Stimulated activated CD4-positive, alpha-beta T cell treated with anti-CD3 and anti-CD28 coated beads, Interleukin-4, amount 100 ng/mL, for 4 hours (primary cell): ENCODE measurements at regions not wholly inside any gene's neighbourhood (a gene's known extent, or its start where the extent isn't known, plus 50 kb on each side); places are given as distances from the start of the nearest gene placed in this dataset.
A peak's percentile ranks its signal among the peaks of the same experiment; 100 is the strongest.
"Not testable (repeated sequence)": the region's sequence is repeated elsewhere in the genome, so short reads cannot be mapped to it uniquely, and the experiment has no call there.

Experiments
- DNase-seq, 2 experiments: peaks; one replicate each; pipeline ENCODE4 v3.0.0-alpha.2; 2020

DNA sequence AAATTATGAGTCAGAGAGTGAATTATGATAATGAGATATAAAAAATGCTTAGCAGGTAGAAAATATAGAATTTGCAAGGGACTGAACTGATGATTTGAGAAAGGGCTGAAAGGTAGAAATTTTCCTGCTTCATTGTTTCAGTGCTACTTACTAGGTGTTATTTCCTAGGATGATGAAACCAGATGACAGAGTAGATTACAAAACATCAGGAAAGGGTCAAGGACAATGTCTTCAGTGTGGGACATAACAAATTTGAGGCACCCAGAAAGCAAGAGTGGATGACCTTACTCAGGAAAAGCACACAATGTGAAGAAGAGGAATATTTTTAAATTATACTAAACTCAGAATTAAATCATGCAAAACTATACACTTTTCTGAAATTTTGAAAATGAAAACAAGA is 102.1 kb downstream of the SHCBP1 start:
- DNase-seq = no peak

- DNase-seq = no peak
These were observed 124.5 kb downstream of the SHCBP1 start for GRCh38 chr16:46496701-46497100.

DNA sequence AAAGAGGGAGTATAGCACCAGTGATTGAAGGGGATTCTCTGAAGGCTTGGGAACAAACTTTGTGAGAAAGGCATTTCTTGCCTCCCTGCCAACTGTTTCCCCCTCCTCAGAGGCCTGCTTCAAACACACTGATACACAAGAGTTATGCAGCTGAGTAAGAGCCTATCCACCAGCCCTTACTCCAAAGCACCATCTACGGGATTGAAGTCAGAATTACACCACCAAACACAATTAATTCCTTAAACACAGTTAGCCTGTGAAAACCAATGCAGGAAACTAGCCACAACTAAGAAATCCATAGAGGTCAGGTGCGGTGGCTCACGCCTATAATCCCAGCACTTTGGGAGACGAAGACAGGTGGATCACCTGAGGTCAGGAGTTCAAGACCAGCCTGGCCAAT is 138.3 kb downstream of the SHCBP1 start:
- DNase-seq = no peak

- DNase-seq = no peak
These were observed 154.9 kb downstream of the SHCBP1 start for GRCh38 chr16:46466239-46466638.

GRCh38 chr16:46454801-46455200 is 166.4 kb downstream of the SHCBP1 start:
- DNase-seq = not testable (repeated sequence)

GRCh38 chr16:46428108-46429061 is 192.8 kb downstream of the SHCBP1 start:
- no peak for DNase-seq

GRCh38 chr16:46427340-46428107 is 193.7 kb downstream of the SHCBP1 start:
- DNase-seq = no peak

- no peak for DNase-seq
These were observed 194.8 kb downstream of the SHCBP1 start for GRCh38 chr16:46426336-46426735.

GRCh38 chr16:46404028-46404427 is 217.2 kb downstream of the SHCBP1 start:
- DNase-seq = no peak

- DNase-seq = peak in 1 of 2 experiments; percentile 17
These were observed 222.6 kb downstream of the SHCBP1 start for GRCh38 chr16:46398559-46398958.

DNA sequence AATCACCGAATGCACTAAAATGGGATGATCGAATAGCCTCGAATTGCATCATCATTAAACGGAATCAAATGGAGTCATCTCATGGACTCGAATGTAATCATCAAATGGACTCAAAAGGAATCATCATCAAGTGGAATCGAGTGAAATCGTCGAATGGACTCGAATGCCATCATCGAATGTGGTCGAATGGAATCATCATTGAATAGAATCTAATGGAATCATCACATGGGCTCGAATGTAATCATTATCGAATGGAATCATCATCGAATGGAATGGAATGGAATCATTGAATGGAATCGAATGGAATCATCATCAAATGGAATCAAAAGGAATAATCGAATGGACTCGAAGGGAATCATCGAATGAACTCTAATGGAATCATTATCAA is 224.3 kb downstream of the SHCBP1 start:
- DNase-seq = not testable (repeated sequence)

- DNase-seq = peak in 1 of 2 experiments; percentile 5
These were observed 224.9 kb downstream of the SHCBP1 start for GRCh38 chr16:46396131-46396882.

- DNase-seq = not testable (repeated sequence)
These were observed 225.7 kb downstream of the SHCBP1 start for GRCh38 chr16:46395391-46395921.

DNA sequence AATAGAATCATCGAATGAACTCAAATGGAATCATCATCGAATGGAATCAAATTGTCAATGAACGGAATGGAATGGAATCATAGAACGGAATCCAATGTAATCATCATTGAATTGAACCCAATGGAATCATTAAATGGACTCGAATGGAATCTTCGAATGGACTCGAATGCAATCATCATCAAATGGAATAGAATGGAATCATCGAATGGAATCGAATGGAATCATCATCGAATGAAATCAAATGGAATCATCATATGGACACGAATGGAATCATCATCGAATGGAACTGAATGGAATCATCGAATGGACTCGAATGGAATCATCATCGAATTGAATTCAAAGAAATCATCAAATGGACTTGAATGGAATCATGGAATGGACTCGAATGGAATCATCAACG is 226.2 kb downstream of the SHCBP1 start:
- not testable (repeated sequence) for DNase-seq

GRCh38 chr16:46394149-46394548 is 227.0 kb downstream of the SHCBP1 start:
- DNase-seq = not testable (repeated sequence)

- DNase-seq = peak in 1 of 2 experiments; percentile 28
These were observed 228.1 kb downstream of the SHCBP1 start for GRCh38 chr16:46392930-46393722.

DNA sequence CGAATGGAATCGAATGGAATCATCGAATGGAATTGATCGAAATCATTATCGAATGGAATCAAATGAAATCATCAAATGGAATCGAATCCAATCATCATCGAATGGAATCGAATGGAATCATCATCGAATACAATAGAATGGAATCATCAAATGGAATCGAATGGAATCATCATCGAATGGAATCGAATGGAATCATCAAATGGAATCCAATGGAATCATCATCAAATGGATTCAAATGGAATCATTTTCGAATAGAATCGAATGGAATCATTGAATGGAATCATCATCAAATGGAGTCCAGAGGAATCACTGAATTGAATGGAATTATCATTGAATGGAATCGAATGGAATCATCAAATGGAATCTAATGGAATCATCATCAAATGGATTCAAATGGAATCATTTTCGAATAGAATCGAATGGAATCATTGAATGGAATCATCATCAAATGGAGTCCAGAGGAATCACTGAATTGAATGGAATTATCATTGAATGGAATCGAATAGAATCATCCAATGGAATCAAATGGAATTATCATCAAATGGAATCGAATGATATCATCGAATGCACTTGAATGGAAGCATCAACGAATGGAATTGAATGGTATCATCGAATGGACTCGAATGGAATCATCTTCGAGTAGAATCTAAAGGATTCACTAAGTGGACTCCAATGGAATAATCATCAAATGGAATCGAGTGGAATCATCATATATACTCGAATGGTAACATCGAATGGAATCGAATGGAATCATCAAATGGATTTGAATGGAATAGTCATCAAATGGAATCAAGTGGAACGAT is 230.3 kb downstream of the SHCBP1 start:
- DNase-seq = peak in 1 of 2 experiments; percentile 34

DNA sequence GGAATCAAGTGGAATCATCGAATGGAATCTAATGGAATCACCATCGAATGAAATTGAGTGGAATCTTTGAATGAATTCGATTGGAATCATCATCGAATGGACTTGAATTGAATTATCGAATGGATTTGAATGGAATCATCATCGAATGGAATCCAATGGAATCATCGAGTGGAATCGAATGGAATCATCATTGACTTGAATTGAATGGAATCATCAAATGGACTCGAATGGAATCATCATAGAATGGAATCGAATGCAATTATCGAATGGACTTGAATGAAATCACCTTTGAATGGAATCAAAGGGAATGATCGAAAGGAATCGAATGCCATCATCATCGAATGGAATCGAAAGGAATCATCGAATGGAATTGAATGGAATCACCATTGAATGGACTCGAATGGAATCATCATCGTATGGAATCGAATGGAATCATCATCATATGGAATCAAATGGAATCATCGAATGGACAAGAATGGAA is 231.6 kb downstream of the SHCBP1 start:
- DNase-seq = peak in 1 of 2 experiments; percentile 78

DNA sequence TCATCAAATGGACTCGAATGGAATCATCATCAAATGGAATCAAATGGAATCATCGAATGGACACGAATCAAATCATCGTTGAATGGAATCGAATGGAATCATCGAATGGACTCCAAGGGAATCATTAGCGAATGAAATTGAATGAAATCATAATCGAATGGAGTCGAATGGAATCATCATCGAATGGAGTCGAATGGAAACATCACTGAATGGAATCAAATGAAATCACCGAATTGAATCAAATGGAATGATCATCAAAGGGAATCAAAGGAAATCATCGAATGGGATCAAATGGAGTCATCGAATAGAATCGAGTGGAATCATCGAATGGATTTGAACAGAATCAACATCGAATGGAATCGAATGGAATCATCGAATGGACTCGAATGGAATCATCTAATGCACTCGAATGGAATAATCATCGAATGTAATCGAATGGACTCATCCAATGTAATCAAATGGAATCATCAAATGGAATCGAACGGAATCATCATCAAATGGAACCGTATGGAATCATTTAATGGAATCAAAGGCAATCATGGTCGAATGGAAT is 232.2 kb downstream of the SHCBP1 start:
- not testable (repeated sequence) for DNase-seq

DNA sequence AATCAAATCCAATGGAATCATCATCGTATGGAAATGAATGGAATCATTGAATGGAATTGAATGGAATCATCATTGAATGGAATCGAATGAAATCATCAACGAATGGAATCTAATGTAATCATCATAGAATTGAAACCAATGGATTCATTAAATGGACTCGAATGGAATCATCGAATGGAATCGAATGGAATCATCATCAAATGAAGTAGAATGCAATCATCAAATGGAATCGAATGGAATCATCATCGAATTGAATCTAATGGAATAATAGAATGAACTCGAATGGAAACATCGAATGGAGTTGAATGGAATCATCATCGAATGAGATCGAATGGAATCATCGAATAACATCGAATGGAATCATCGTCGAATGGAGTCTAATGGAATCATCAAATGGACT is 232.8 kb downstream of the SHCBP1 start:
- not testable (repeated sequence) for DNase-seq
